ENCODE measurements at regions not wholly inside any gene's neighbourhood (a gene's known extent, or its start where the extent isn't known, plus 50 kb on each side); places are given as distances from the start of the nearest gene placed in this dataset.

- Histone ChIP-seq H3K4me1 (peaks cover 0 to 17% (median 8%) of the 10 kb centered on the region in 6 donors), H3K4me3 (no peak overlapping the region), H3K36me3 (no peaks in the 10 kb centered on the region), H3K27me3 (replicated peaks in 1 of 7) (no peaks in the 10 kb centered on the region), H3K27ac (no peak overlapping the region), H3K9me3 (peaks cover 0 to 9% (median 0%) of the 10 kb centered on the region in 8 donors)
- no peak for DNase-seq
- no peak for TF ChIP-seq POLR2A (IDR thresholded peaks at IDR 0.05)
- no peak for TF ChIP-seq CTCF (IDR thresholded peaks at IDR 0.05 in 8 of 11, conservative IDR thresholded peaks at IDR 0.05 in 3 of 11)
- intact Hi-C loops (cut with DNase I; ENCODE audit: low total_unique reads) = loop anchor here (10.0 kb wide), 1 partner anchor 135 kb away; no protein-coding TSS in a partner anchor
Measured at GRCh38 chr10:94080108-94080507, 86.4 kb downstream of the PLCE1 start.

- TF ChIP-seq POLR2A (IDR thresholded peaks at IDR 0.05) (no peak), CTCF (IDR thresholded peaks at IDR 0.05 in 8 of 11, conservative IDR thresholded peaks at IDR 0.05 in 3 of 11) (no peak), POLR2AphosphoS5 (IDR thresholded peaks at IDR 0.05) (no peak)
- Histone ChIP-seq H3K27ac (no peak overlapping the region), H3K36me3 (no peaks in the 10 kb centered on the region), H3K9me3 (peaks cover 0 to 9% (median 0%) of the 10 kb centered on the region in 8 donors), H3K4me1 (peaks cover 0 to 5% (median 0%) of the 10 kb centered on the region in 6 donors), H3K4me3 (no peak overlapping the region), H3K27me3 (replicated peaks in 1 of 7) (no peaks in the 10 kb centered on the region)
- DNase-seq = no peak
- intact Hi-C loops (cut with DNase I; ENCODE audit: low total_unique reads) = loop anchor here (10.0 kb wide), 1 partner anchor 131 kb away; no protein-coding TSS in a partner anchor
- 73 to 89% (median 82%) methylated on average over 5 of the region's 5 CpGs for WGBS, 5 donors
Measured at GRCh38 chr10:94083662-94084265, 90.0 kb downstream of the PLCE1 start.

- Histone ChIP-seq H3K27me3 (replicated peaks in 1 of 7) (no peaks in the 10 kb centered on the region), H3K36me3 (no peaks in the 10 kb centered on the region), H3K4me1 (peaks cover 0 to 10% (median 2%) of the 10 kb centered on the region in 6 donors), H3K9me3 (peaks cover 0 to 9% (median 0%) of the 10 kb centered on the region in 8 donors), H3K27ac (no peak overlapping the region), H3K4me3 (no peak overlapping the region)
- DNase-seq = no peak
- 83 to 93% (median 88%) methylated on average over 5 of the region's 5 CpGs for WGBS, 5 donors
- intact Hi-C loops (cut with DNase I; ENCODE audit: low total_unique reads) = loop anchor here (10.0 kb wide), 1 partner anchor 130 kb away; no protein-coding TSS in a partner anchor
- TF ChIP-seq POLR2AphosphoS5 (IDR thresholded peaks at IDR 0.05) (no peak), CTCF (IDR thresholded peaks at IDR 0.05 in 8 of 11, conservative IDR thresholded peaks at IDR 0.05 in 3 of 11) (no peak)
Measured at GRCh38 chr10:94084344-94084743, 90.6 kb downstream of the PLCE1 start.

- no peak for DNase-seq
- Histone ChIP-seq H3K4me3 (no peak overlapping the region), H3K27ac (no peak overlapping the region), H3K4me1 (peaks cover 0 to 12% (median 2%) of the 10 kb centered on the region in 6 donors), H3K36me3 (no peaks in the 10 kb centered on the region), H3K9me3 (peaks cover 0 to 9% (median 0%) of the 10 kb centered on the region in 8 donors), H3K27me3 (replicated peaks in 1 of 7) (no peaks in the 10 kb centered on the region)
- WGBS, 5 donors = 68 to 84% (median 74%) methylated on average over 3 to 4 of the region's 4 CpGs
- intact Hi-C loops (cut with DNase I; ENCODE audit: low total_unique reads) = loop anchor here (10.0 kb wide), 1 partner anchor 130 kb away; no protein-coding TSS in a partner anchor
- no peak for TF ChIP-seq POLR2A (IDR thresholded peaks at IDR 0.05)
- no peak for TF ChIP-seq CTCF (IDR thresholded peaks at IDR 0.05 in 8 of 11, conservative IDR thresholded peaks at IDR 0.05 in 3 of 11)
- TF ChIP-seq POLR2AphosphoS5 (IDR thresholded peaks at IDR 0.05) = no peak
Measured at GRCh38 chr10:94085288-94085687, 91.6 kb downstream of the PLCE1 start.
